ENCODE measurements at regions not wholly inside any gene's neighbourhood (a gene's known extent, or its start where the extent isn't known, plus 50 kb on each side); places are given as distances from the start of the nearest gene placed in this dataset.

DNA sequence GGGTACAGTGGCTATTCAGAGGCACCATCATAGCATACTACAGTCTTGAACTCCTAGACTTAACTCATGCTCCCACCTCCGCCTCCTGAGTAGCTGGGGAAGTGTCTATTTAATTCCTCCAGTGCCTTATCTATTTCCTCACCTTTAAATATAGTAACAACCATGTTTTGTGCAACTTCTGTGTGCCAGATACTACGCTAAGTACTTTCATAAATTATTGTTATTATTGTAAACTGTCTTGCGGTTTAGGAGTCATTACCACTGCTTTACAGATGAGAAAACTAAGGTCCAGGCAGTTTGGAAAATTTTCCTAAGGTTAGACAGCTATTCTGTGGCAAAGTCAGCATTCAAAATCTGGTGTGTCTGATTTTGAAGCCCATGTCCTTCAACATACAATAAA, 359.1 kb upstream of the XYLT1 start:
- H3K27ac ChIP-seq (ENCODE audit: low read depth), result no peak overlapping the region

DNA sequence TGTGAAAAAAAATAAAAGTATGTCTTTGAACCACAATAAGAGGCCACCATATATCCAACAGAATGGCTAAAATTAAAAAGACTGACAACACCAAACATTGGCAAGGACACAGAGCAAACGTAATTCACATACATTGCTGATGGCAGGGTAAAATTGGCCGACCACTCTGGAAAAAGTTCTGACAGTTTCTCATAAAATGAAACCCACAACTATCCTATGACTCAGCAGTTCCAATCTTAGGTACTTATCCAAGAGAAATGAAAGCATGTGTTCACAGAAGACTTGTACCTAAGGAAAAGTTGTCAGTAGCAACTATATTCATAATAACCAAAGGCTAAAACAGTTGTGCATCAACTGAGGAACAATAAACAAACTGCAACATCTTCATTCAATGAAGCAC, 357.3 kb upstream of the XYLT1 start:
- no peak for DNase-seq (ENCODE audit: extremely low spot score)
- 6% methylated on average over 2 of the region's 2 CpGs for WGBS
- Histone ChIP-seq H3K36me3 (ENCODE audit: insufficient read depth) (no peaks in the 10 kb centered on the region), H3K4me3 (ENCODE audit: low read depth, low read length) (no peak overlapping the region), H3K4me1 (ENCODE audit: insufficient read depth) (no peaks in the 10 kb centered on the region), H3K27ac (ENCODE audit: low read depth) (no peak overlapping the region)

More for the DNA sequence above, 359.1 kb upstream of the XYLT1 start:
- no peaks in the 10 kb centered on the region for H3K36me3 ChIP-seq (ENCODE audit: insufficient read depth)
- H3K4me1 ChIP-seq (ENCODE audit: insufficient read depth), result no peaks in the 10 kb centered on the region
- no peak overlapping the region for H3K4me3 ChIP-seq (ENCODE audit: low read depth, low read length)
- DNase-seq (ENCODE audit: extremely low spot score), result no peak
- WGBS, result 41% methylated on average over 3 of the region's 3 CpGs

DNA sequence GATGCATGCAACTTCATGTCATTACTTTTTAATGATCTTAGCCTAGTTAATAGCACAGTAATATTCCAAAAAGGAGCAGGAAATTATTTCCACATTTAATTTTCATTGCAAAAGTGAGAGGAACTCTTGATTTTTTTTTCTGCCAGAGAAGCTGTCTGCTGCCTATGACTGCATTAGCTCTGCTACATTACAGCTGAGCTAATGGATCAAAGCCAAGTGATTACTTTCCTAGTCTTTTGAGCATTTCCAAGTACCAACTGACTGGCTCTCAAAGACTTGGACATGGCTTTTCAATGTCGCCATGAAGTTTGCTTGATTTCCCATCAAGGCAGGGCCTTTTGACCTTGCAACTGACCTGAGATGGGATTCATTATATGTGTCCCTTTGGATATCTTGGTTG, 356.6 kb upstream of the XYLT1 start:
- Histone ChIP-seq H3K4me1 (ENCODE audit: insufficient read depth) (no peaks in the 10 kb centered on the region), H3K4me3 (ENCODE audit: low read depth, low read length) (no peak overlapping the region), H3K36me3 (ENCODE audit: insufficient read depth) (no peaks in the 10 kb centered on the region), H3K27ac (ENCODE audit: low read depth) (no peak overlapping the region)
- 89% methylated on average over 1 of the region's 1 CpG for WGBS
- DNase-seq (ENCODE audit: extremely low spot score), result no peak

DNA sequence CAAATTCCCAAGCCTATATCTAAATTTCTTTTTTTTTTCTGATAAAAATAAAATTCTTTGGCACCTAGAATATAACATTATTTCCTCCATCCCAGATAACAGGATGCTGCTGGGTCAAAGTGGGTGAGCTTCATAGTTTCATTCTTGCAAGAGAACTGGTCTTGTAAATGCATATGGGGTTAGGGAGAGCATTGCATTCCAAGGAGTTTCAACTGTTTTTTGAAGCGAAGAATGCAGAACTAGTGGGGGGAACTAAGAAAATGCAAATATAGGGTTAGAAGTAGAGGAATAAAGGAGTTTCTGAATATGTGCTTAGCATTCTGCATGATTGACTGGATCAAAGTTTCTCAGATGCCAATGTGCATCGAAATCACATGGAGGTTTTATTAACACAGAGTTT, 347.2 kb upstream of the XYLT1 start:
- no peaks in the 10 kb centered on the region for H3K4me1 ChIP-seq (ENCODE audit: insufficient read depth)
- DNase-seq (ENCODE audit: extremely low spot score), result no peak
- 69% methylated on average over 2 of the region's 2 CpGs for WGBS
- no peaks in the 10 kb centered on the region for H3K36me3 ChIP-seq (ENCODE audit: insufficient read depth)
- H3K27ac ChIP-seq (ENCODE audit: low read depth), result no peak overlapping the region
- no peak overlapping the region for H3K4me3 ChIP-seq (ENCODE audit: low read depth, low read length)

DNA sequence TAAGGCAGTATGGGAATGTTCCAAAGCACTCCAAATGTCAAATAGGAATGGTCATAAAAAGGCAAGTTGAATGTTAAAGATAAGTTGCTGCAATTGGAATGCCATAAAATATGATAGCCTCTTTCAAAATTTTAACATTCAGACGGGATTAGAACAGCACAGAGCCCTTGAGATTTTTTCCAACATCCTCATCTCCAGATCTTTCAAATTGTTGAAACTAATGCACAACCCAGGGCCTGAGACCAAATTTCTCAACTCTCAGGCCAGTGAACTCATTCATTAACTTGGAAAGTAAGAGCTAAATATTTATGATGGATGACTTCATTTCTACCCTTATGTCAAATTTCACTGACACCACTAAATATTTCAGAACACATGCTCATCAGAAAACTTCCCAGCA, 346.5 kb upstream of the XYLT1 start:
- H3K4me3 ChIP-seq (ENCODE audit: low read depth, low read length), result no peak overlapping the region
- H3K4me1 ChIP-seq (ENCODE audit: insufficient read depth), result no peaks in the 10 kb centered on the region
- no peaks in the 10 kb centered on the region for H3K36me3 ChIP-seq (ENCODE audit: insufficient read depth)
- H3K27ac ChIP-seq (ENCODE audit: low read depth), result no peak overlapping the region
- no peak for DNase-seq (ENCODE audit: extremely low spot score)
- WGBS, result 18% methylated on average over 1 of the region's 1 CpG

DNA sequence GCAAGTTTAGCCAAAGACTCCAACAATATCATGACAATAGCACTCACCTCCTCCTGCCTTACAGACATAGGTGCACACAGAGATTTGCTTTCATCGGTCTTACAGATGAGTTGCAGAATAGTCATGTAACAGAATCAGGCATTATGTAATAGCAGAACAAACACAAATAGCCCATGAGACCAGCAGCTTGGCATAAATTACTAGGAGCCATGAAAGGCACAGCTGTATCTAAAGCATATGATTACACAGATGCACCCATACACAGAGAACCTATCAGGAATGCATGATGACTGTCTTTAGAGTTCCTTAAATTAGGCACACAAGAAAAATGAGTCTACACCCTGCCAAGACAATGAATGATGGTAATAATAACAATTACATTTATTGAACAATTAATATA, 342.0 kb upstream of the XYLT1 start:
- Histone ChIP-seq H3K4me3 (ENCODE audit: low read depth, low read length) (no peak overlapping the region), H3K36me3 (ENCODE audit: insufficient read depth) (no peaks in the 10 kb centered on the region), H3K4me1 (ENCODE audit: insufficient read depth) (no peaks in the 10 kb centered on the region), H3K27ac (ENCODE audit: low read depth) (no peak overlapping the region)
- DNase-seq (ENCODE audit: extremely low spot score), result no peak
- 97% methylated on average over 1 of the region's 1 CpG for WGBS

DNA sequence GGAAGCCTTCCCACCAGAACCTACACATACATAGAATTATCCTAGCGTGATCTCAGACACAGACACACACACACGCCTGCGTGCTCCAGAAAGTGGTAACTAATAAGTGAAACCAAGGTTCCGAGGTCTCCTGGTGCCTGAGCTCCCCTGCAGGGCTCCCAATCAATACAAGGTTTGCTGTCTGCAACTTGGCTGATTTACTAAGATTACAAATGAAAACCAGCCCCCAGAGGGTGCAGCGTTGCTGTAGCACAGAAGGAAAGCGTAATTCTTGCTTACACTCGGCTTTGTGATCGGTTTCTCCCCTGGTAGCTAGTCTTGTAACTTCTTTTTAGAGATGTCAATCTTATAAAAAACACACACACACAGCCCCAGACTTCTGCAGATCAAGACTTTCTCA, 334.1 kb upstream of the XYLT1 start:
- H3K4me3 ChIP-seq (ENCODE audit: low read depth, low read length), result no peak overlapping the region
- H3K4me1 ChIP-seq (ENCODE audit: insufficient read depth), result no peaks in the 10 kb centered on the region
- no peak for DNase-seq (ENCODE audit: extremely low spot score)
- no peaks in the 10 kb centered on the region for H3K36me3 ChIP-seq (ENCODE audit: insufficient read depth)
- no peak overlapping the region for H3K27ac ChIP-seq (ENCODE audit: low read depth)
- 53% methylated on average over 8 of the region's 8 CpGs for WGBS

DNA sequence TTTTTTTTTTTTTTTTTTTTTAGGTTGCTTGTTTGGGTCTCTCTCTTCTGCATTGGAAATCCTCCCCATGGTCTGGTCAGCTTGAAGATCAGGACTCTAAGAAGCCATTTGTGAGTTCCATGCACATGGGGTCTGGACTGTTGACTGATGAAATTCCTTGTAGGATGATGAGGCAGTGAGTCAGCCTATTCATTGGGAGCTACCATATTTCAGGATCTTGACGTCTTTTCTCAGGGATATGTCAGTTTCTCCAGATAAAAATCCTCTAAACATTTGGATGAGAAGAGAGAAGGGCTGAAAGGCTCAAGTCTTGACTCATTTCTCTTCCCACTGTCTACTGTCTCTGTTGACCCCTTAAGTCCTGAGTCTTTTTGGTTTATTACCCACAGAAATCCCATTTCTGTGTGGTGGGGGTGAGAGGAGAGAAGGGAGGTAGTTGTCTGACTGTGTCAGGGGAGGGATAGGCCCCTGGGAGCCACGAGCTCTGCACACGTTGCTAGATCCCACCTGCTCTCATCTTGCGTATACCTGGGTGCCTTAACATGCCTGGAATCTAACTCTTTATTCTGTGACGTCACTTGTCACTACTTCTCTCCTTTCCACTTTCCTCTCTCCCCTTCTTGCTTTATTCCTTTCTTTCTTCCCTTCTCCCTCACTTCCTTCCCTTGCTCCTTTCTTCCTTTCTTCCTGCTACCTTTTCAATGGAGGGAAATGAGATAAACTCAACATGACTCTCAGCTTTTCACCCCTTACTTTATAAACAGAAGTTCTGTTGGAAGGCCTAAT, 333.1 kb upstream of the XYLT1 start:
- Histone ChIP-seq H3K4me1 (ENCODE audit: insufficient read depth) (no peaks in the 10 kb centered on the region), H3K4me3 (ENCODE audit: low read depth, low read length) (no peak overlapping the region), H3K36me3 (ENCODE audit: insufficient read depth) (no peaks in the 10 kb centered on the region), H3K27ac (ENCODE audit: low read depth) (no peak overlapping the region)
- DNase-seq (ENCODE audit: extremely low spot score), result no peak
- WGBS, result 64% methylated on average over 5 of the region's 5 CpGs

DNA sequence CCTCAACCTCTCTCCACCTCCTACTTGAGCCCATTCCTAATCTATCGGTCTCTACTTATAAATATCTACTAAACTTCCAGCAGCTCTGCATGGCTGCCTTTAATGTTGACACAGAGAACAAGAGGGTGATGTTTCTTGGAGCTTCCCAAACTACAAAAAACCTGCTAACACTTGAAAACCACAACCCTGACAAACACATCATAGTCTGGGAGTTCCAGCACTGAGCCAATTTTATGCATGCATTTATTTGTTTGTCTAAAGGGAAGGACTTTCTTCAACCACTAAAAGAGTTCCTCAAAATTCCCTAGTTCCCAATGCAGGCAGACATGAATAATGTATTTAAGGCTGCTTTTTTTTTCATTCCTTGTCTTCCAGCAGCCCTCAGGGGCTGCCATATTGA, 331.8 kb upstream of the XYLT1 start:
- Histone ChIP-seq H3K27ac (ENCODE audit: low read depth) (no peak overlapping the region), H3K4me3 (ENCODE audit: low read depth, low read length) (no peak overlapping the region), H3K4me1 (ENCODE audit: insufficient read depth) (no peaks in the 10 kb centered on the region), H3K36me3 (ENCODE audit: insufficient read depth) (no peaks in the 10 kb centered on the region)
- WGBS, result 94% methylated on average over 1 of the region's 1 CpG
- no peak for DNase-seq (ENCODE audit: extremely low spot score)

DNA sequence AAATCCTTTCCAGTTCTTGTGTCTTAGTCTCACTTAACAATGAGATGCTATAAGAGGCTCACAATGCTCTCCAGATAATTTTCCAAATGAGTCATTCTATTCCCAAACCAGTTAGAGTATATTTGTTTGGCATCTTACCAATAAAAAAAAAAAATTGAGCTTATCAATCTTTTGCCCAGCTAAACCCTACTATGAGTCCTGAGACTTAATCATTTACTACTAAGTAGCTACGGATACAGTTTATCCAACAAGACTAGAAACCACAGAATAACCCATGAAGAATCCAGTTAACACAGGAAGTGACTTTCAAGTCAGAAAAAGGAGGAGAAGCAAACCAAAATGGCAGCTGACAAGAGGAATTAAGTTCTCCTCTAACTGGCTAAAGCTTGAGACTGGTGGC, 330.3 kb upstream of the XYLT1 start:
- DNase-seq (ENCODE audit: extremely low spot score), result no peak
- H3K4me3 ChIP-seq (ENCODE audit: low read depth, low read length), result no peak overlapping the region
- WGBS, result 69% methylated on average over 1 of the region's 1 CpG
- no peaks in the 10 kb centered on the region for H3K4me1 ChIP-seq (ENCODE audit: insufficient read depth)
- no peaks in the 10 kb centered on the region for H3K36me3 ChIP-seq (ENCODE audit: insufficient read depth)
- no peak overlapping the region for H3K27ac ChIP-seq (ENCODE audit: low read depth)

DNA sequence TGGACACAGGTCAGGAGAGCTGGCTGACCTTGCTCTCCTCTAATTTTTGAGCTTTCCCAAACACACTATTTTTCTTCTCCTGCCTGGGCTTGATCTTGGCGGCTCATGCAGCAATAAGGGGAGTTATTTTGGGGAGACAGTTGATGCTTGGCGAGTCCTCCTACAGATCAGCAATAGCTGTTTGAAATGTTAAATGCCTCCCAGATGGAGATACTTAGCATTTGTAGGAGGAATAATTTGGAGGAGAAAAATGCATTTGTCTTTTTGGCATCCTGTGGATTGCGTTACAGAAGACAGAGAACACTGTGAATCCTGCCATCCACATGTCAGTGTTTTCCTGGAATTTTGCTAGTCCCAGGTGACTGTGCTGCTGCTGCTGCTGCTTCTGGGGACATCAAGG, 328.0 kb upstream of the XYLT1 start:
- no peaks in the 10 kb centered on the region for H3K36me3 ChIP-seq (ENCODE audit: insufficient read depth)
- no peak overlapping the region for H3K27ac ChIP-seq (ENCODE audit: low read depth)
- H3K4me3 ChIP-seq (ENCODE audit: low read depth, low read length), result no peak overlapping the region
- no peaks in the 10 kb centered on the region for H3K4me1 ChIP-seq (ENCODE audit: insufficient read depth)
- 70% methylated on average over 3 of the region's 3 CpGs for WGBS
- DNase-seq (ENCODE audit: extremely low spot score), result no peak

DNA sequence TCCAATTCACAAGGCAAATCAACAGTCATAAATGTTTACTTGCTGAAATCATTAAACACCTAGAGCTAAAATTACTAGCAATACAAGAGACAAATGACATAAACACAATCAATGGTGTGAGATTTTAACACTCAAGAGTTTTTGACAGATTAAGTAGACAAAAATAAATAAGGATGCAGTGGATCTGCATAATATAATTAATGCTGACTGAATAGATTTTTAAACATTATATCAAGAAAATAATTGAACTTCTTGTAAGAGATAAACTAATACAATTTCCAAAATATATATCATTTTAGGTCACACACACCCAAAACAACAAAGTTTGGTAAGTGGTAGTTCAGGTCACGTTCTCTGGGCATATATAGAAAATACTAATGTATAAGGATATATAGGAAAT, 322.6 kb upstream of the XYLT1 start:
- no peaks in the 10 kb centered on the region for H3K4me1 ChIP-seq (ENCODE audit: insufficient read depth)
- H3K36me3 ChIP-seq (ENCODE audit: insufficient read depth), result no peaks in the 10 kb centered on the region
- H3K4me3 ChIP-seq (ENCODE audit: low read depth, low read length), result no peak overlapping the region
- no peak overlapping the region for H3K27ac ChIP-seq (ENCODE audit: low read depth)
- 88% methylated on average over 1 of the region's 1 CpG for WGBS
- DNase-seq (ENCODE audit: extremely low spot score), result no peak

DNA sequence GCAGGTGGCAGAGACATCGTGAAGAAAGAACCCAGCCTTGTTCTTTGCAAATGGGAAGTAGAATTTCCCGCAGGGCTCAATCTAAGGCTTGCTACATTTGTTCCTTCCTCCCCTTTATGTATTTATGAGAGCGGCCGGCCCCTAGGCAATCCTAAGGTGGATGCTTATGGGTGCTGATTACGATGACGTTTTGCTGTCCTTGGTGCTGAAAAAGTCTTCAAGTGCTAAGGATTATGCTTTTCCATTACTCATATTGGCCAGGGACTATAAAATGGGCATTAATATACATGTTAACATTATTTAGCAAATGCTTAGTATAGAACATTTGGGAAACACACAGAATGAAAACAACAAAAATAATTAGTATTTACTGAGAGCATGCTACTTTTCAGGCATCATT, 313.3 kb upstream of the XYLT1 start:
- DNase-seq (ENCODE audit: extremely low spot score), result no peak
- no peaks in the 10 kb centered on the region for H3K4me1 ChIP-seq (ENCODE audit: insufficient read depth)
- H3K4me3 ChIP-seq (ENCODE audit: low read depth, low read length), result no peak overlapping the region
- no peak overlapping the region for H3K27ac ChIP-seq (ENCODE audit: low read depth)
- no peaks in the 10 kb centered on the region for H3K36me3 ChIP-seq (ENCODE audit: insufficient read depth)
- WGBS, result 9% methylated on average over 6 of the region's 6 CpGs

DNA sequence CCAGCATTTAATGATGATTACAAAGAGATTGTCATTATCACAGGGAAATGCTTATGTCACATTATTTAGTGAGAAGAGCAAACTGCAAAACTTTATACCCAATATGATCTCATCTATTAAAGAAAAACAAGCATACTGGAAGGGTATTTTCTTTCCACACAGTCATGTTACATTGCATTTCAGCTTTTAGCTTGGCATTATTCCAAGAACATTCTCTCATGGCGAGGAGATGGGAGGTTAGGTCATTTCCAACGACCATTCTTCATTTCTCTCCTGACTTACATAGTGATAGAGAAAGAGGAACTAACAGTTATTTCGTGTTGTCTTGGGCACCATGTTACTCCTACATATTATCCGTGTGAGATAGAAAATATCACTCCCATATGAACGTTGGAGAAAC, 309.4 kb upstream of the XYLT1 start:
- H3K36me3 ChIP-seq (ENCODE audit: insufficient read depth), result no peaks in the 10 kb centered on the region
- no peaks in the 10 kb centered on the region for H3K4me1 ChIP-seq (ENCODE audit: insufficient read depth)
- no peak overlapping the region for H3K27ac ChIP-seq (ENCODE audit: low read depth)
- DNase-seq (ENCODE audit: extremely low spot score), result no peak
- WGBS, result 36% methylated on average over 5 of the region's 5 CpGs
- no peak overlapping the region for H3K4me3 ChIP-seq (ENCODE audit: low read depth, low read length)

DNA sequence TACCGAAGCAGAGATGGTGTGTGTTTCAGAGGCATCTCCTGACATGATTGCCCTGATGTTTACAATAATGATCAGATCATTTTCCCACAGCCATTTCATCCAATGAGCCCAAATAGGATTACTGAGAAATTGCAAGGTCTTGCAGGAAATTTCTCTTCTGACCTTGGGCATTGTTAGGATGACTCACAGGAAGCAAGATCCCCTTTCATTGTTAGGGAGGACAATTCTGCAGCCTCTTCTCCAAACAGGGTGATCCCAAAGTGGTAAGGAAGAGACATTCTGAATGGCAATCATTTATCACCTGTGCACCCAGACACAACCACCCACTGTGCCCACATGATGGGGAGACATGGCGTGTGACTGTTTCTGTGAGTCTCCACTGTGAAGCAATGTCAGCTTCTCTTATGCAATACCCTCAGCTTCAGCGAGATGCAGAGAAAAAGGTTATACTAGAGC, 306.7 kb upstream of the XYLT1 start:
- WGBS, result 68% methylated on average over 3 of the region's 3 CpGs

More for the DNA sequence above, 306.7 kb upstream of the XYLT1 start:
- Histone ChIP-seq H3K4me3 (ENCODE audit: low read depth, low read length) (no peak overlapping the region), H3K4me1 (ENCODE audit: insufficient read depth) (no peaks in the 10 kb centered on the region), H3K27ac (ENCODE audit: low read depth) (no peak overlapping the region), H3K36me3 (ENCODE audit: insufficient read depth) (no peaks in the 10 kb centered on the region)
- DNase-seq (ENCODE audit: extremely low spot score), result no peak

Measured in urinary bladder (tissue), 3 donors.